ENCODE measurements at regions not wholly inside any gene's neighbourhood (a gene's known extent, or its start where the extent isn't known, plus 50 kb on each side); places are given as distances from the start of the nearest gene placed in this dataset.

DNA sequence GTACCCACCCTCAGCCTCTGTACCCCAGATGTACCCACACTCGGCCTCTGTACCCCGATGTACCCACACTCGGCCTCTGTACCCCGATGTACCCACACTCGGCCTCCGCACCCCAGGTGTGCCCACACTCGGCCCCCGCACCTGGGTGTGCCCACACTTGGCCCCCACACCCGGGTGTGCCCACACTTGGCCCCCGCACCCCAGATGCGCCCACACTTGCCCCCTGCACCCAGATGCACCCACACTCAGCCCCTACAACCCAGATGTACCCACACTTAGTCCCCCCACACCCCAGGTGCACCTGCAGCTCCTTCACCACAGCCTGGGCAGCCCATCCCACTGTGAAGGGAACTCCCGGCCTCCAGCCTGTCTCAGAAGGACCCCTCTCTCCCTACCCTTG is 69.7 kb downstream of the PEX11G start (continued):
- TF ChIP-seq ZNF589 (CRISPR knock-in tag; conservative IDR thresholded peaks at IDR 0.05), result no peak
- TF ChIP-seq, protein P1, sequence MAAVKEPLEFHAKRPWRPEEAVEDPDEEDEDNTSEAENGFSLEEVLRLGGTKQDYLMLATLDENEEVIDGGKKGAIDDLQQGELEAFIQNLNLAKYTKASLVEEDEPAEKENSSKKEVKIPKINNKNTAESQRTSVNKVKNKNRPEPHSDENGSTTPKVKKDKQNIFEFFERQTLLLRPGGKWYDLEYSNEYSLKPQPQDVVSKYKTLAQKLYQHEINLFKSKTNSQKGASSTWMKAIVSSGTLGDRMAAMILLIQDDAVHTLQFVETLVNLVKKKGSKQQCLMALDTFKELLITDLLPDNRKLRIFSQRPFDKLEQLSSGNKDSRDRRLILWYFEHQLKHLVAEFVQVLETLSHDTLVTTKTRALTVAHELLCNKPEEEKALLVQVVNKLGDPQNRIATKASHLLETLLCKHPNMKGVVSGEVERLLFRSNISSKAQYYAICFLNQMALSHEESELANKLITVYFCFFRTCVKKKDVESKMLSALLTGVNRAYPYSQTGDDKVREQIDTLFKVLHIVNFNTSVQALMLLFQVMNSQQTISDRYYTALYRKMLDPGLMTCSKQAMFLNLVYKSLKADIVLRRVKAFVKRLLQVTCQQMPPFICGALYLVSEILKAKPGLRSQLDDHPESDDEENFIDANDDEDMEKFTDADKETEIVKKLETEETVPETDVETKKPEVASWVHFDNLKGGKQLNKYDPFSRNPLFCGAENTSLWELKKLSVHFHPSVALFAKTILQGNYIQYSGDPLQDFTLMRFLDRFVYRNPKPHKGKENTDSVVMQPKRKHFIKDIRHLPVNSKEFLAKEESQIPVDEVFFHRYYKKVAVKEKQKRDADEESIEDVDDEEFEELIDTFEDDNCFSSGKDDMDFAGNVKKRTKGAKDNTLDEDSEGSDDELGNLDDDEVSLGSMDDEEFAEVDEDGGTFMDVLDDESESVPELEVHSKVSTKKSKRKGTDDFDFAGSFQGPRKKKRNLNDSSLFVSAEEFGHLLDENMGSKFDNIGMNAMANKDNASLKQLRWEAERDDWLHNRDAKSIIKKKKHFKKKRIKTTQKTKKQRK (IDR thresholded peaks at IDR 0.05; ENCODE audit: low read length), result no peak
- no peak for TF ChIP-seq PTBP1 (IDR thresholded peaks at IDR 0.05; ENCODE audit: low read depth, low read length, poor library complexity, severe bottlenecking)
- TF ChIP-seq TGIF2 (CRISPR knock-in tag; IDR thresholded peaks at IDR 0.05), result no peak
- no peak for TF ChIP-seq PHF21A (CRISPR knock-in tag; IDR thresholded peaks at IDR 0.05)
- TF ChIP-seq, protein P2, sequence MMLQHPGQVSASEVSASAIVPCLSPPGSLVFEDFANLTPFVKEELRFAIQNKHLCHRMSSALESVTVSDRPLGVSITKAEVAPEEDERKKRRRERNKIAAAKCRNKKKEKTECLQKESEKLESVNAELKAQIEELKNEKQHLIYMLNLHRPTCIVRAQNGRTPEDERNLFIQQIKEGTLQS (CRISPR knock-in tag; IDR thresholded peaks at IDR 0.05), result no peak
- TF ChIP-seq ONECUT2 (CRISPR knock-in tag; IDR thresholded peaks at IDR 0.05), result no peak
- TF ChIP-seq, protein P3, sequence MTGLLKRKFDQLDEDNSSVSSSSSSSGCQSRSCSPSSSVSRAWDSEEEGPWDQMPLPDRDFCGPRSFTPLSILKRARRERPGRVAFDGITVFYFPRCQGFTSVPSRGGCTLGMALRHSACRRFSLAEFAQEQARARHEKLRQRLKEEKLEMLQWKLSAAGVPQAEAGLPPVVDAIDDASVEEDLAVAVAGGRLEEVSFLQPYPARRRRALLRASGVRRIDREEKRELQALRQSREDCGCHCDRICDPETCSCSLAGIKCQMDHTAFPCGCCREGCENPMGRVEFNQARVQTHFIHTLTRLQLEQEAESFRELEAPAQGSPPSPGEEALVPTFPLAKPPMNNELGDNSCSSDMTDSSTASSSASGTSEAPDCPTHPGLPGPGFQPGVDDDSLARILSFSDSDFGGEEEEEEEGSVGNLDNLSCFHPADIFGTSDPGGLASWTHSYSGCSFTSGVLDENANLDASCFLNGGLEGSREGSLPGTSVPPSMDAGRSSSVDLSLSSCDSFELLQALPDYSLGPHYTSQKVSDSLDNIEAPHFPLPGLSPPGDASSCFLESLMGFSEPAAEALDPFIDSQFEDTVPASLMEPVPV (CRISPR knock-in tag; IDR thresholded peaks at IDR 0.05), result no peak
- TF ChIP-seq, protein P4, sequence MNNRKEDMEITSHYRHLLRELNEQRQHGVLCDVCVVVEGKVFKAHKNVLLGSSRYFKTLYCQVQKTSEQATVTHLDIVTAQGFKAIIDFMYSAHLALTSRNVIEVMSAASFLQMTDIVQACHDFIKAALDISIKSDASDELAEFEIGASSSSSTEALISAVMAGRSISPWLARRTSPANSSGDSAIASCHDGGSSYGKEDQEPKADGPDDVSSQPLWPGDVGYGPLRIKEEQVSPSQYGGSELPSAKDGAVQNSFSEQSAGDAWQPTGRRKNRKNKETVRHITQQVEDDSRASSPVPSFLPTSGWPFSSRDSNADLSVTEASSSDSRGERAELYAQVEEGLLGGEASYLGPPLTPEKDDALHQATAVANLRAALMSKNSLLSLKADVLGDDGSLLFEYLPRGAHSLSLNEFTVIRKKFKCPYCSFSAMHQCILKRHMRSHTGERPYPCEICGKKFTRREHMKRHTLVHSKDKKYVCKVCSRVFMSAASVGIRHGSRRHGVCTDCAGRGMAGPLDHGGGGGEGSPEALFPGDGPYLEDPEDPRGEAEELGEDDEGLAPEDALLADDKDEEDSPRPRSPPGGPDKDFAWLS (CRISPR knock-in tag; IDR thresholded peaks at IDR 0.05; ENCODE audit: borderline replicate concordance), result no peak
- TF ChIP-seq, protein P5, sequence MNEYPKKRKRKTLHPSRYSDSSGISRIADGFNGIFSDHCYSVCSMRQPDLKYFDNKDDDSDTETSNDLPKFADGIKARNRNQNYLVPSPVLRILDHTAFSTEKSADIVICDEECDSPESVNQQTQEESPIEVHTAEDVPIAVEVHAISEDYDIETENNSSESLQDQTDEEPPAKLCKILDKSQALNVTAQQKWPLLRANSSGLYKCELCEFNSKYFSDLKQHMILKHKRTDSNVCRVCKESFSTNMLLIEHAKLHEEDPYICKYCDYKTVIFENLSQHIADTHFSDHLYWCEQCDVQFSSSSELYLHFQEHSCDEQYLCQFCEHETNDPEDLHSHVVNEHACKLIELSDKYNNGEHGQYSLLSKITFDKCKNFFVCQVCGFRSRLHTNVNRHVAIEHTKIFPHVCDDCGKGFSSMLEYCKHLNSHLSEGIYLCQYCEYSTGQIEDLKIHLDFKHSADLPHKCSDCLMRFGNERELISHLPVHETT (CRISPR knock-in tag; conservative IDR thresholded peaks at IDR 0.05), result no peak

Measured in HepG2 (cell line).